ENCODE measurements at regions not wholly inside any gene's neighbourhood (a gene's known extent, or its start where the extent isn't known, plus 50 kb on each side); places are given as distances from the start of the nearest gene placed in this dataset.

- no peak for DNase-seq (ENCODE audit: low read depth)
- no peak for TF ChIP-seq CTCF (IDR thresholded peaks at IDR 0.05; ENCODE audit: low read depth, low read length, missing control alignments)
- H3K4me3 ChIP-seq (ENCODE audit: low read depth, low read length) = no peak overlapping the region
These were observed 173.8 kb downstream of the TMEM18 start for GRCh38 chr2:503288-503999.

GRCh38 chr2:502831-503230 is 174.4 kb downstream of the TMEM18 start:
- no peak for TF ChIP-seq CTCF (IDR thresholded peaks at IDR 0.05; ENCODE audit: low read depth, low read length, missing control alignments)
- DNase-seq (ENCODE audit: low read depth) = no peak

GRCh38 chr2:501667-502066 is 175.5 kb downstream of the TMEM18 start:
- no peak for TF ChIP-seq CTCF (IDR thresholded peaks at IDR 0.05; ENCODE audit: low read depth, low read length, missing control alignments)
- H3K4me3 ChIP-seq (ENCODE audit: low read depth, low read length) = no peak overlapping the region
- no peak for DNase-seq (ENCODE audit: low read depth)

More at GRCh38 chr2:502831-503230, 174.4 kb downstream of the TMEM18 start:
- no peak overlapping the region for H3K4me3 ChIP-seq (ENCODE audit: low read depth, low read length)

GRCh38 chr2:501130-501529 is 176.1 kb downstream of the TMEM18 start:
- no peak for TF ChIP-seq CTCF (IDR thresholded peaks at IDR 0.05; ENCODE audit: low read depth, low read length, missing control alignments)
- no peak for DNase-seq (ENCODE audit: low read depth)
- no peak overlapping the region for H3K4me3 ChIP-seq (ENCODE audit: low read depth, low read length)

- H3K4me3 ChIP-seq (ENCODE audit: low read depth, low read length) = no peak overlapping the region
- no peak for TF ChIP-seq CTCF (IDR thresholded peaks at IDR 0.05; ENCODE audit: low read depth, low read length, missing control alignments)
- DNase-seq (ENCODE audit: low read depth) = no peak
These were observed 177.5 kb downstream of the TMEM18 start for GRCh38 chr2:499726-500125.

GRCh38 chr2:498493-499178 is 178.6 kb downstream of the TMEM18 start:
- no peak for DNase-seq (ENCODE audit: low read depth)
- no peak overlapping the region for H3K4me3 ChIP-seq (ENCODE audit: low read depth, low read length)
- no peak for TF ChIP-seq CTCF (IDR thresholded peaks at IDR 0.05; ENCODE audit: low read depth, low read length, missing control alignments)

Measured in GM12864 (cell line).